B cell (primary cell): ENCODE measurements at regions not wholly inside any gene's neighbourhood (a gene's known extent, or its start where the extent isn't known, plus 50 kb on each side); places are given as distances from the start of the nearest gene placed in this dataset.

Experiments used
- EZH2 ChIP-seq: IDR thresholded peaks from 2 replicates; pipeline ENCODE4 v1.6.1; 2012; ENCODE audit warnings: borderline replicate concordance, low read depth, mild to moderate bottlenecking, moderate library complexity, low read length; ENCODE audit not compliant: insufficient read depth, poor library complexity, severe bottlenecking
- TF ChIP-seq, protein P1 (sequence below): fragments of 200-600 bp; IDR thresholded peaks from one replicate; pipeline ENCODE4 v1.8.0; 2022; ENCODE audit warnings: antibody characterized with exemption, mild to moderate bottlenecking

- TF ChIP-seq, protein P1, sequence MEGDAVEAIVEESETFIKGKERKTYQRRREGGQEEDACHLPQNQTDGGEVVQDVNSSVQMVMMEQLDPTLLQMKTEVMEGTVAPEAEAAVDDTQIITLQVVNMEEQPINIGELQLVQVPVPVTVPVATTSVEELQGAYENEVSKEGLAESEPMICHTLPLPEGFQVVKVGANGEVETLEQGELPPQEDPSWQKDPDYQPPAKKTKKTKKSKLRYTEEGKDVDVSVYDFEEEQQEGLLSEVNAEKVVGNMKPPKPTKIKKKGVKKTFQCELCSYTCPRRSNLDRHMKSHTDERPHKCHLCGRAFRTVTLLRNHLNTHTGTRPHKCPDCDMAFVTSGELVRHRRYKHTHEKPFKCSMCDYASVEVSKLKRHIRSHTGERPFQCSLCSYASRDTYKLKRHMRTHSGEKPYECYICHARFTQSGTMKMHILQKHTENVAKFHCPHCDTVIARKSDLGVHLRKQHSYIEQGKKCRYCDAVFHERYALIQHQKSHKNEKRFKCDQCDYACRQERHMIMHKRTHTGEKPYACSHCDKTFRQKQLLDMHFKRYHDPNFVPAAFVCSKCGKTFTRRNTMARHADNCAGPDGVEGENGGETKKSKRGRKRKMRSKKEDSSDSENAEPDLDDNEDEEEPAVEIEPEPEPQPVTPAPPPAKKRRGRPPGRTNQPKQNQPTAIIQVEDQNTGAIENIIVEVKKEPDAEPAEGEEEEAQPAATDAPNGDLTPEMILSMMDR = no peak
- no peak for TF ChIP-seq EZH2
These were observed 1887.8 kb downstream of the PCDH7 start for GRCh38 chr4:32607978-32608377.
